Inflammatory macrophage (primary cell): ENCODE measurements at regions not wholly inside any gene's neighbourhood (a gene's known extent, or its start where the extent isn't known, plus 50 kb on each side); places are given as distances from the start of the nearest gene placed in this dataset.

Experiments used
- DNase-seq, 2 donors: peaks; one replicate each; pipeline ENCODE4 v3.0.0-alpha.2; 2020 to 2022

DNA sequence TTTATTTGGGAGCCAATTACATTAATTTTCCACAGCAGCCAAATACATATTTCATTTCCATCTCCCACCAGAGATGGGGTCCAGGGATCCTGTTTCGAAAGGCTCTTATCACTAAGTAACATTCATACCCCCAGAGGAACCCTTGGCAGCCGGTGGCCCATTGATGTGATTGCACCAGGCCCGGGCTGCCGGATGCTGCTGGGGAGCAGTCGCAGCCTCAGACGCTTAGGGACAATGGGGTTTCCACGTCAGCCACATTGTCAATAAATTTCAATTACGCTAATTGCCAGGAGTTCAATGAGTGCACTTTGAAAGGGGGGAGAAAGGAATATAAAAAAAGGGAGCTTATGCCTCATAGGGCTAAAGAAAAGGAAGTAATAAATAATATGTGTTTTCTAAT lies 478.8 kb upstream of the ADAMTS16 start:
- no peak for DNase-seq

DNA sequence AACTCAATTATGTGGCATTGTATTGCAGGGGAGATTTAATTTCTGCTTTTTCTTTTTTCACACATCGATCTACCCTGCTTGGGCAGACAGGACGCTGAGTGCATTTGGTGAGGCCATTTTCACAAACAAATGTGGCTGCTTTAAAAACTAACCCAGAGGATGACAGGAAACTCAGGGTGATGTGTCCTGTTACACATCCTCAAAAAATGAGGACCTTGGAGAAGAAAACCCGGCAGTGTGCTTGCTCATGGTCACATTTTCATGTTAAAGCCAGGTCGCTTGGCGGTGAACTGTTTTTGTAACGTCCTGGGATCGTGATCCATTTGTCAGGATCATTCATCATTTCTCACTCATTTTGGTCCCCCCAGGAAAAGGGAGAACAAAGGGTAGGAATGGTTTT lies 478.3 kb upstream of the ADAMTS16 start:
- DNase-seq, result no peak

DNA sequence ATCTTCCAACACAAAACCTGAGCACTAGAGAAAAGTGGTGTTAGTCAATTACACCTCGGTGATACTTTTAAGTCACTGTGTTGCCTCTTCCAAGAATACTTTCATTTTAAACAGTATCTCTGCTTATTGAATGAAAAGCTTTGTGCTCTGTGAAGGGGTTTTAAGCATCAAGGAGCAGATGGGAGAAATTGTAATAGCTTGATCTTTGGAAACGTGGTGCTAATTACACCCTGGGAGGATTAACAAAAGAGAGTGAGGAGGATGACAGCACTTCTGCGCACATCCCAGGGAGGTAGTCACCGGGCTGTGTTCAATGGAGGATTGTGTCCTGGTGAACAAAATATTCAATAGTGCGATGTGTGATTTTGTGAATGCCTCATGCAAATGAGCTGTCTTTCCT lies 477.4 kb upstream of the ADAMTS16 start:
- no peak for DNase-seq

GRCh38 chr5:4665911-4666310 lies 474.2 kb upstream of the ADAMTS16 start:
- no peak for DNase-seq

DNA sequence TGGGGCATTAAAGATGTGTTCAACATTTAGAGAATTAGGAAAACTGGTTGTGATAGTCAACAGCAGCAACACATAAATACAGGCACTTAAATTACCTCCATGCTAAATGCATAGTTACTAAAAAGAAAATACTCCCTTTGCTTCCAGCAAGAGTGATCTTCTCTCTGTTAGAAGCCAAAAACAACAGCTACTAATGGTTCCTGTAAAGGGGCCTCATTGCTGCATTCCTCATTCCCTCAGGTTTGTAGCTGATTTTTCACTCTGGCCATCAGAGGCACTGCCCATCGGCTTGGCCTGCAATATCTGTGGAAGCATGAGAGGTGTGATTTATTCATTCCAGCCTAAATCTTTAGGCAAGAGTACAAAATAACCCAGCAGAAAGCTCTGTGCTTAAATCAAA lies 466.0 kb upstream of the ADAMTS16 start:
- no peak for DNase-seq

- no peak for DNase-seq
These were observed 463.2 kb upstream of the ADAMTS16 start for GRCh38 chr5:4676934-4677333.

- DNase-seq, result no peak
These were observed 455.2 kb upstream of the ADAMTS16 start for GRCh38 chr5:4684946-4685345.

DNA sequence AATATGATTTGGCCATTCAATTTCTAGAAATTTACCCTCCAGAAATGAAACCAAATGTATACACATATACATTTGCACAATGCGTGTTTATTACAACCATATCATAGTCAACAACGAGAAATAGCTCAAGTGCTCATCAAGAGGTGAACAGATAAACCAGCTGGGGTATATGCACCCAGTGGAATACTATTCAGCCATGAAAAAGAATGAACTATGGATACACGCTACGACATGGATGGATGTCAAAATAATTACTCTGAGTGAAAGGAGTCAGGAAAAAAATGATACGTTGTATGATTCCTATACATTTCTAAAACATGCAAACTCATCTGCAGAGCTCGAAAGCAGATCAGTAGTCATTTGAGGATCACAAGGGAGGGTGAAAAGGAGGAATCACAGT lies 441.5 kb upstream of the ADAMTS16 start:
- no peak for DNase-seq

- DNase-seq, result no peak
These were observed 440.5 kb upstream of the ADAMTS16 start for GRCh38 chr5:4699592-4699991.

DNA sequence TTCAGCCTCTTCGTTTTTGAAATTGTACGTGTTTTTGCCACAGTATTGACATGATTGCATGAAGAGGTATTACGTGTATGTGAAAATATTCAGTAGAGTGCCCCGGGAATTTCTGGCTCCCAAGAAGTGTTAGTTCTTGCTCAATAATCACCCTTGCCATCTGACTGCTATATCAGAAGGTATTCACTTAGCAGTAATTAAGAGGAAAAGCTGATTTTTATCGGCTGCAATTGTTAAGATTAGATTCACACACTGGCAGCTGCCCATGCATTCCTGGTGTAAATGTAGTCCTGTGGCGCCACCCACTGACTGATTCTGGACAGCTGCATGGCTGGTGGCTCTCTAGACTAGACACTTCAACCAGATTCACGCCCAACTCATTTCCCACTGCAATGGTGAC lies 440.1 kb upstream of the ADAMTS16 start:
- DNase-seq, result no peak

GRCh38 chr5:4700871-4701270 lies 439.3 kb upstream of the ADAMTS16 start:
- DNase-seq, result no peak

- DNase-seq, result no peak
These were observed 436.1 kb upstream of the ADAMTS16 start for GRCh38 chr5:4703931-4704458.

- DNase-seq, result no peak
These were observed 435.2 kb upstream of the ADAMTS16 start for GRCh38 chr5:4704951-4705350.

GRCh38 chr5:4716781-4717180 lies 423.3 kb upstream of the ADAMTS16 start:
- no peak for DNase-seq

DNA sequence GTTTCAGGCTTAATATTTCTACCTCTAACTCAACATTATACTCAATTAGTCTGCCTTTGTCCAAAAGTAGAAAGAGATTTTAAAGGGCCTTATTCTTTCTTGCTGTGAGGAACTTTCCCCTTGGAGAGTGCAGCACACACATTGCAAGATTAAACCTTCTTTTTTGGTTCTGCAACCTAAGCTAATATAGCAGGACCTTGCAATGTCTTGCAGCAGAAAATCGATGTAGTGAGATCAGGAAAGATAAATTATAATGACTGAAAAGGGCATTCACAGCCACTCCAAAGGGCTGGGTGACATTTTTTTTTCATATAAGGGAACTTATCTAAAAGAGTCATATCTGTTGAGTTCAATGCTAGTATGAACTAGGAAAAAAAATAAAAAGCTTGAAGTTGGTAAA lies 422.7 kb upstream of the ADAMTS16 start:
- no peak for DNase-seq

DNA sequence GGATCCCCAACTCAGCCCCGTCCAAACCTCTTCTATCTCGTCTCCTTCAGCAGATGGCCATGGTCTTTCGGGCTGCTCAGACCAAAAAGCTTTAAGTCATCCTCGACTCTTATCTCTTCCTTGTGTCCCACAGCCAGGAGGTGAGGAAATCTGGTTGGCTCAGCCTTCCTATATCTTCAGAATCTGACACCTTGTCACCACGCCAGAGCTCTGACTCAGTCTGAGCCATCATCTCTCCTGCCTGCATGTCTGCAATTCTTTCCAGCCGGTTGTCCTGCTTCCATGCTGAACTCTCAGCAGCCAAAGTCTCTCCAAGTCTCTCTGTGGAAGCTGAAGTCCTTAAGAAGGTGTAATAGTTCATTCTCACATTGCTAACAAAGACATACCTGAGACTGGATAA lies 419.3 kb upstream of the ADAMTS16 start:
- DNase-seq, result no peak

DNA sequence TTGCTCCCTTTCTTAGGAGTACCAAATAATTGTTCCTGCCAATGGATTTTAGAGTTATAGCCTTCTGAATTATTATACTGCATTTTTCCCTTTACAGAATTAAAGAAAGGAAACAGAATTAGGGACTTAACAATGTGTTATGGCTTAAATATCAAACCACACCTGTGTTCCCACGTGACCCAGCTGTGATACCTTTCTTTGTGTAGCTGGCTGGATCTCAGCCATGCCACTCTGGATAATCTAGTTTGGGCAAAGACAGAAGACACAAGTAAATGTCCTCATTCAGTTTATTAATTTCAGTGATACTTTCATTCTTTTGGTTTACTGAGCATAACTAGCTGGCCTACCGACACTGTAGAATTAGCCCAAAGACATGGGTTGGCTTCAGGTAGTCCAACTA lies 417.2 kb upstream of the ADAMTS16 start:
- no peak for DNase-seq

DNA sequence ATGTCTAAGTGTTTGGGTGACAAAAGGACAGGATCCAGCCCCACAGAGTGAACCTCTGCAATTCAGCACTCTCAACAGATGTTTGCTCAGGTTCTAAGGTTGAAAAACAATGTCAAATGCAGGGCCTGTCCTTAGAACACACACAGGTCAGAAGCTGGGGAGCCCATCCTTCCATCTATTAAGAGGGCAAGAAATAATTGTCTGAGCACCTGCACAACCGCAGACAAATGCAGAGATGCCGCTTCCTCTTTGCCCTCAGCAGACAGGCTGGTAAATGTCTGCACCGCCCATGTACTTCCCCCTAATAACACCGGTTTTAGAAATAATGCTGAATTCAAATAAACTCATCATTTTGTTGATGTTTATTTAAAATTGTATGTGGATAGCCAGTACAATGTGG lies 414.5 kb upstream of the ADAMTS16 start:
- DNase-seq, result no peak

GRCh38 chr5:4730279-4730678 lies 409.9 kb upstream of the ADAMTS16 start:
- DNase-seq, result no peak

DNA sequence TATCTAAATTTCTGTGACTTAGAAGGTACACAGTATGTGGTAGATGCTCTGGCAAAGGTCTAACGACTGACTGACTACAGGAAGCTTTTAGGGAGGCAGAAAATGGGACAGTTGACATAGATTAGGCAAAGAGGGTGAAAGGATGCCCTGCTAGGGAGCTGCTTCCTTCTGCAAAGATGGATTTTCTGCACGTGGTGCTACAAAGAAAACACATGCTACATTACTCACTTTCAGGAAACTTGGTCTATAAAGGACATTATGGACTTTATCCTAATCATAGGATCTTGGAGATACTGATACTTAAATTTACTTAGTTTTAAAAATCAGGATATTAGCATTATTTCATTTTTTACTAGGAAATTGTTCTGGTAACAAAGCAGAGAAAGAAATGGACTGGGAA lies 405.8 kb upstream of the ADAMTS16 start:
- DNase-seq, result no peak

DNA sequence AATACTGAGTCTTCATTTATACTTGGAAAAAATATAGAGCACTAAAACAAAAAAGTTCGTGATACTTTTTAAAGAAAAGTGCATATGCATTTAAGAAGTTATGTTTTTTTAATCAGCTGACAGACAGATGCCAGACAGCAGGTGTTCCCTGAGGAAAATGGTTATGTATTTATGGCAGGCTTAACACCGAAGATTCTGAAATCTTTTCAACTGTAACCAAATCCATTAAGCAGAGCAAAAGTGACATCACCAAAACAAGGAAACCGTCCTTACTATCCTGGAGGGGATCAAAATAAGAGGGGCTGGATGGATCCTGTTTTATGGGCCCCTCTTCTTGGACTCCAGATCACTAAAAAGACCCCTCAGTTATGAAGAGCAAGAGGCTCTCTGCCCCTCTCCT lies 404.9 kb upstream of the ADAMTS16 start:
- no peak for DNase-seq

DNA sequence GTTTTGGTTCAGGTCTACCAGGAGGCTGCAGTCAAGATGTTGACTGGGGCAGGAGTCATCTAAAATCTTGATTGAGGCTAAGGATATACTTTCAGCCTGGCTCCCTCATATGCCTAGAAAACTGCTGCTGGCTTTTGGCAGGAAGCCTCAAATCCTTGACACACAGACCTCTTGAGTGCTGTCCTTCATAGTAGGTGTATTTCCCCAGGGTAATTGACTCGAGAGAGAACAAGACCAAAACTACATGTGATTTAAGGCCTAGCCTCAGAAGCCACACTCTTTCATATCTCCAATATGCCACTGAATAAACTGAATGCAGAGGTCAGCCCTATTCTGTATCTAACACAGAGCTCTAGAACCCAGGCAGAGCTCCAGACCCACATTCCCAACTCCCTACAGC lies 402.3 kb upstream of the ADAMTS16 start:
- no peak for DNase-seq

DNA sequence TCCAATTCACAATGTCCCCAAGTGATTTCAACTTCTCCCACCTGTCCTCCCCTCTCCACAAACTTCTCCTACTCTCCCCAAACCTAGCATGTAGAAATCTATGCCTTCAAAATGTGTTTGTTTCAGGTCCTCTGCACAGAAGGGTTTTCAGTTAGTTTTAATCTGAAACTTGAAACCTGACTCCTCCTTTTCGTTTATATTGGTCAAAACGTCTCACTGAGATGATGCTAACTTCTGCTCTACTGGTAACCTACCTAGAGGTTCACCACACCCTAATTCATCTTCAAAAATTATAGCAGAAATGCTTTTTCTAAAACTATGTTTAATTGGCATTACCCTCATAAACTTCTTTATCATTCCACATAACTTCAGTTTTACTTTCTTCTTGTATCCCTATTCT lies 401.8 kb upstream of the ADAMTS16 start:
- DNase-seq, result no peak

- DNase-seq, result no peak
These were observed 400.0 kb upstream of the ADAMTS16 start for GRCh38 chr5:4740156-4740555.

DNA sequence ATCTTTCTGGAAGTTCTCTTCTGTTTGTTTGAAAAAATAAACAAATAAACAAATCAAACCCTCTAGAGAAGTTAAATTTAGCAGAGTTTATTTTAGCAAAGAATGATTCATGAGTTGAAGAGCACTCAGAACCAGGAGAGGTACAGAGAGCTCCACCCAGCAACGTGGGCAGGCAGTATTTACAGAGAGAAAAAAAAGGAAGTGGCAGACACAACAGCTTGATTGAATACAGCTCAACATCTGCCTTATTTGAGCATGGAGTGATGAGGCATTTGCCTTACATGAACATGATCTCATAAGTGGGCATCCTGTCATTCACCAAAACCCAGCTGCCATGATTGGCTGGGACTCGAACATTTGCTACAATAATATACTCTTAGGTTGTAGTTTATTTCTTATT lies 381.6 kb upstream of the ADAMTS16 start:
- DNase-seq, result no peak

DNA sequence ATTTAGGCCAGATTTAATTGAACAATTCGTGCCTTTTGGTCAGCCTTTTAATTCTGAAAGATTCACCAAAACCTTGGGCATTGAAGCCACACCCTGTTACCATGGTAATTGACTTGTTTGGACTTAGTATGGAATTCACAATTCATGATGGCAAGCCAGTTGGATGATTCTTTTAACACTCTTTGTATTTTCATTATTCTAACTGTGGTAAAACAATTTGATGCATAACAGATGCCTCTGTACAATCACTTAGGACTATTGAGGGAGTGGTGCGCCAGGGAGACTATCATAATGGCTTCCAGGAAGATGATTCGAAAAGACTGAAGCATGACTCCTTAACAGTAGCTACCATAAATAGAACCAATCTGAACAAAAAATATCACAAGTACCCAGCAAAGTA lies 381.1 kb upstream of the ADAMTS16 start:
- DNase-seq, result no peak
